IMR-90 (cell line): ENCODE measurements at regions not wholly inside any gene's neighbourhood (a gene's known extent, or its start where the extent isn't known, plus 50 kb on each side); places are given as distances from the start of the nearest gene placed in this dataset.

Experiments
- ATAC-seq: fragments of 200-7000 bp; cut with Tn5 transposase; 2 replicates; pipeline ENCODE4 v1.9.1; 2020; ENCODE audit warnings: low read depth, mild to moderate bottlenecking, moderate library complexity
- BruUV-seq: library from RNA; stranded (reverse); fragments of 400-500 nt; replicated peaks from 2 replicates; lab custom pipeline; 2021; lab: Mats Ljungman, UMichigan
- CTCF ChIA-PET: fragments of 300-600 bp; formaldehyde crosslinking; extraction: SDS; loops from one replicate; lab custom pipeline; 2021; ENCODE audit warnings: antibody characterized with exemption; lab: Yijun Ruan, JAX
- POLR2A ChIA-PET: fragments of 300-600 bp; sonication (Branson Sonifier 250); formaldehyde crosslinking; loops from one replicate; lab custom pipeline; 2022; ENCODE audit warnings: antibody characterized with exemption; ENCODE audit not compliant: unreplicated experiment; lab: Charles Lee
- DNase-seq: peaks from one replicate; pipeline ENCODE4 v3.0.0; 2013
- H2AFZ ChIP-seq: replicated peaks from 2 replicates; pipeline ENCODE3; 2013; ENCODE audit warnings: low read length, mild to moderate bottlenecking; ENCODE audit not compliant: poor library complexity
- H2AK5ac ChIP-seq: 2 replicates; pipeline ENCODE4 v1.6.1; 2013; ENCODE audit warnings: low read depth, low read length, inconsistent platforms
- H2AK9ac ChIP-seq: replicated peaks from 2 replicates; pipeline ENCODE3; 2013; ENCODE audit warnings: mild to moderate bottlenecking, low read depth, low read length, moderate library complexity; ENCODE audit not compliant: poor library complexity
- H2BK120ac ChIP-seq: 2 replicates; pipeline ENCODE4 v1.6.1; 2013; ENCODE audit warnings: low read depth, low read length, inconsistent platforms
- H2BK15ac ChIP-seq: 3 replicates; pipeline ENCODE4 v1.6.1; 2013; ENCODE audit warnings: low read depth, low read length, inconsistent platforms
- H2BK20ac ChIP-seq: 2 replicates; pipeline ENCODE4 v1.6.1; 2013; ENCODE audit warnings: low read depth, mild to moderate bottlenecking, inconsistent platforms, low read length, moderate library complexity
- H2BK5ac ChIP-seq: 2 replicates; pipeline ENCODE4 v1.6.1; 2013; ENCODE audit warnings: mild to moderate bottlenecking, low read depth, low read length, inconsistent platforms; ENCODE audit not compliant: poor library complexity, severe bottlenecking
- H3K14ac ChIP-seq: replicated peaks from 2 replicates; pipeline ENCODE4 v1.6.1; 2013; ENCODE audit warnings: low read depth, low read length, inconsistent platforms
- H3K18ac ChIP-seq: 2 replicates; pipeline ENCODE4 v1.6.1; 2013; ENCODE audit warnings: low read depth, low read length, control low read depth
- H3K23ac ChIP-seq: 2 replicates; pipeline ENCODE4 v1.6.1; 2013; ENCODE audit warnings: low read depth, low read length, inconsistent platforms
- H3K27ac ChIP-seq: 2 replicates; pipeline ENCODE4 v1.5.1; 2013; ENCODE audit warnings: mild to moderate bottlenecking, control low read depth, low read length; ENCODE audit not compliant: insufficient read depth
- H3K27me3 ChIP-seq: 2 replicates; pipeline ENCODE4 v1.6.1; 2013; ENCODE audit warnings: low read length; ENCODE audit not compliant: control insufficient read depth, insufficient read depth
- H3K36me3 ChIP-seq: 2 replicates; pipeline ENCODE4 v1.6.1; 2013; ENCODE audit warnings: low read length, mixed read lengths; ENCODE audit not compliant: control insufficient read depth, insufficient read depth
- H3K4ac ChIP-seq: 2 replicates; pipeline ENCODE4 v1.6.1; 2013; ENCODE audit warnings: low read depth, low read length, inconsistent platforms
- H3K4me1 ChIP-seq: 2 replicates; pipeline ENCODE4 v1.6.1; 2013; ENCODE audit warnings: low read length, mixed read lengths; ENCODE audit not compliant: control insufficient read depth, insufficient read depth
- H3K4me2 ChIP-seq: 2 replicates; pipeline ENCODE4 v1.6.1; 2013; ENCODE audit warnings: low read depth, mild to moderate bottlenecking, control low read depth, low read length, moderate library complexity
- H3K4me3 ChIP-seq: 2 replicates; pipeline ENCODE4 v1.5.1; 2013; ENCODE audit warnings: low read depth, mild to moderate bottlenecking, control low read depth, low read length, moderate library complexity; ENCODE audit not compliant: insufficient read depth
- H3K56ac ChIP-seq: 2 replicates; pipeline ENCODE4 v1.6.1; 2013; ENCODE audit warnings: low read length, inconsistent platforms; ENCODE audit not compliant: insufficient read depth; ENCODE audit errors: extremely low read depth
- H3K79me1 ChIP-seq, 2 experiments: 2 replicates each; pipeline ENCODE4 v1.6.1; 2013; ENCODE audit warnings: low read length in 2 of 2, inconsistent platforms in 1 of 2, low read depth in 1 of 2
- H3K9ac ChIP-seq: 2 replicates; pipeline ENCODE4 v1.6.1; 2013; ENCODE audit warnings: low read depth, low read length, control low read depth
- H3K9me1 ChIP-seq: 2 replicates; pipeline ENCODE4 v1.6.1; 2013; ENCODE audit warnings: low read length, inconsistent platforms; ENCODE audit not compliant: insufficient read depth
- H3K9me3 ChIP-seq: 2 replicates; pipeline ENCODE4 v1.6.1; 2013; ENCODE audit warnings: low read length; ENCODE audit not compliant: control insufficient read depth, insufficient read depth
- H4K20me1 ChIP-seq: 2 replicates; pipeline ENCODE4 v1.6.1; 2013; ENCODE audit warnings: low read length, inconsistent platforms; ENCODE audit not compliant: insufficient read depth
- H4K5ac ChIP-seq: 2 replicates; pipeline ENCODE4 v1.6.1; 2013; ENCODE audit warnings: mild to moderate bottlenecking, low read depth, low read length, control low read depth
- H4K8ac ChIP-seq, 2 experiments: 2 replicates each; pipeline ENCODE4 v1.6.1; 2013; ENCODE audit warnings: low read depth in 2 of 2, low read length in 2 of 2, control low read depth in 1 of 2, inconsistent platforms in 1 of 2
- H4K91ac ChIP-seq: 2 replicates; pipeline ENCODE4 v1.6.1; 2013; ENCODE audit warnings: low read depth, low read length, inconsistent platforms; ENCODE audit not compliant: insufficient read depth
- BHLHE40 ChIP-seq: fragments of 150-350 bp; IDR thresholded peaks from 2 replicates; pipeline ENCODE4 v1.6.1; 2016; ENCODE audit warnings: mild to moderate bottlenecking, low read depth, low read length
- CEBPB ChIP-seq: IDR thresholded peaks from 2 replicates; pipeline ENCODE4 v1.6.1; 2012; ENCODE audit warnings: low read depth, low read length, improper control_type of control experiment
- CHD1 ChIP-seq: IDR thresholded peaks from 2 replicates; pipeline ENCODE4 v1.6.1; 2012; ENCODE audit warnings: low read depth, low read length, improper control_type of control experiment
- FOS ChIP-seq: fragments of 150-350 bp; IDR thresholded peaks from 2 replicates; pipeline ENCODE4 v1.6.1; 2016; ENCODE audit warnings: low read depth, low read length
- MAFK ChIP-seq: IDR thresholded peaks from 2 replicates; pipeline ENCODE4 v1.6.1; 2012; ENCODE audit warnings: low read depth, low read length, improper control_type of control experiment
- MAZ ChIP-seq: IDR thresholded peaks from 2 replicates; pipeline ENCODE4 v1.6.1; 2012; ENCODE audit warnings: low read depth, mild to moderate bottlenecking, low read length, improper control_type of control experiment, moderate library complexity, borderline replicate concordance
- MXI1 ChIP-seq: IDR thresholded peaks from 2 replicates; pipeline ENCODE4 v1.6.1; 2012; ENCODE audit warnings: low read depth, mild to moderate bottlenecking, low read length, moderate library complexity, borderline replicate concordance
- NFE2L2 ChIP-seq: fragments of 150-350 bp; IDR thresholded peaks from 2 replicates; pipeline ENCODE4 v1.6.1; 2016; ENCODE audit warnings: low read depth, mild to moderate bottlenecking, low read length
- POLR2A ChIP-seq: IDR thresholded peaks from 2 replicates; pipeline ENCODE4 v1.6.1; 2012; ENCODE audit warnings: mild to moderate bottlenecking, low read depth, low read length
- RAD21 ChIP-seq: IDR thresholded peaks from 2 replicates; pipeline ENCODE4 v1.6.1; 2012; ENCODE audit warnings: low read length, improper control_type of control experiment
- RCOR1 ChIP-seq: IDR thresholded peaks from 2 replicates; pipeline ENCODE4 v1.6.1; 2012; ENCODE audit warnings: mild to moderate bottlenecking, low read length, improper control_type of control experiment; ENCODE audit not compliant: insufficient replicate concordance
- RFX5 ChIP-seq: IDR thresholded peaks from 2 replicates; pipeline ENCODE4 v1.8.0; 2012; ENCODE audit warnings: low read depth, mild to moderate bottlenecking, low read length, moderate library complexity
- SMC3 ChIP-seq: fragments of 150-350 bp; IDR thresholded peaks from 2 replicates; pipeline ENCODE4 v1.6.1; 2016; ENCODE audit warnings: low read depth, mild to moderate bottlenecking, antibody characterized with exemption, low read length, moderate library complexity
- WGBS, 2 experiments: methylation state at CpG; one replicate each; pipeline versions ENCODE4 v1.1.5 to v1.1.7; 2013; ENCODE audit warnings: missing lambda C conversion rate in 2 of 2; ENCODE audit not compliant: insufficient read length in 1 of 2; ENCODE audit errors: extremely low coverage in 2 of 2; 5-methylcytosine and 5-hydroxymethylcytosine counted together
- dilution Hi-C: fragments of 300-500 bp; cut with HindIII; formaldehyde crosslinking; loops from one replicate; pipeline ENCODE4 v1.14.3; 2018; ENCODE audit warnings: low sequenced_read_pairs; ENCODE audit not compliant: unreplicated experiment
- in situ Hi-C: fragments of 300-500 bp; cut with MboI; formaldehyde crosslinking; loops from 3 replicates; pipeline ENCODE4 v1.14.3; 2019; ENCODE audit warnings: low sequenced_read_pairs, inconsistent platforms, mixed read lengths
- intact Hi-C: fragments of 100-400 bp; cut with micrococcal nuclease; formaldehyde crosslinking; loops from 2 replicates; pipeline ENCODE4 v1.10.0; 2022
- TF ChIP-seq, protein P1 (sequence below): fragments of 150-350 bp; IDR thresholded peaks from 2 replicates; pipeline ENCODE4 v1.6.1; 2016; ENCODE audit warnings: low read depth, mild to moderate bottlenecking, low read length, moderate library complexity, borderline replicate concordance
- TF ChIP-seq, protein P2 (sequence below): conservative IDR thresholded peaks from 2 replicates; pipeline ENCODE4 v1.5.1; 2012; ENCODE audit warnings: mild to moderate bottlenecking, low read depth, low read length, improper control_type of control experiment
- TF ChIP-seq, protein P3 (sequence below): fragments of 150-350 bp; IDR thresholded peaks from 2 replicates; pipeline ENCODE4 v1.6.1; 2017; ENCODE audit warnings: mild to moderate bottlenecking, antibody characterized with exemption, low read length, low read depth

DNA sequence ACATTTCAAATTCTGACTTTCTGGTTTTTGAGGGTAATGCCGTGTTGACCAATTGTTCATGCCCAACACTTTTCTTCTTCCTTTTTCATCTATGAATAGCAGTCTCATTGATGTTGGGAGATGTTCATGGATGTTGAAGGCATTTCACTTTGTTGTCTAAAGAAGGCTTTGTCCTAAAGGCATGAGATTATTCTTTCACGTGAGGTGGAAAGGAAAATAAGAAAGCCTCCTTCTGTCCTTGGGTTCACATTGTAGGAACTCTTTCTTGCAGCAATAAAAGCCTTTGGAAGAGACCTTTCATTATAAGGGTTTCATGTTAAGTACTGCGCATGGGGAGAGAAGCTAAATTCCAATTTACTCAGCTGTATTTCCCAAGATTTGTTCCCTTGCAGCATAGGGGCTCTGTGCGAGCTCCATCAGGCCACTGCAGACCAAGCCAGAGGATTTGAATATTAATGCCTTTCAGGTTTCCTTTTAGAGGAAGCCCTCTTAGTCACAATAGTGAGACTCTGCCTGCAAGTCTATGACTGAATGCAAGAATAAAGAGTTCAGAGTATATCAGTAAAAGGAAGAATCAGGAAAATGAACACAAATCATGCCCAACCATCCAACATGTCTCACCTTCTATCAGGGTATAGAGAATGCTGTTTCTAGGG, 274.6 kb downstream of the TMEM38B start:
- CTCF ChIA-PET: no interaction called here

More for the DNA sequence above, 274.6 kb downstream of the TMEM38B start:
- Histone ChIP-seq H2AK9ac (no peak overlapping the region), H3K36me3 (no peaks in the 10 kb centered on the region), H2BK5ac (no peak overlapping the region), H3K56ac (no peak overlapping the region), H2BK120ac (no peak overlapping the region), H4K8ac (no peak overlapping the region), H3K9me3 (no peaks in the 10 kb centered on the region), H3K23ac (no peak overlapping the region), H3K9me1 (no peaks in the 10 kb centered on the region), H3K79me1 (no peaks in the 10 kb centered on the region), H4K5ac (no peak overlapping the region), H3K4ac (no peak overlapping the region), H3K18ac (no peak overlapping the region), H2AK5ac (no peak overlapping the region), H3K27me3 (no peaks in the 10 kb centered on the region), H2BK15ac (no peak overlapping the region), H3K14ac (no peak overlapping the region), H3K4me1 (no peaks in the 10 kb centered on the region), H4K91ac (no peak overlapping the region), H3K4me2 (no peak overlapping the region), H3K27ac (no peak overlapping the region), H2BK20ac (no peak overlapping the region), H4K20me1 (no peaks in the 10 kb centered on the region), H3K4me3 (no peak overlapping the region), H3K9ac (no peak overlapping the region), H2AFZ (no peak overlapping the region)
- WGBS, 2 experiments: no CpG with 5 or more reads among the region's 4 CpGs
- BruUV-seq: no TSS peak
- TF ChIP-seq FOS (no peak), RCOR1 (no peak), CEBPB (no peak), BHLHE40 (no peak), POLR2A (no peak), MAFK (no peak), MXI1 (no peak), MAZ (no peak), RAD21 (no peak), NFE2L2 (no peak), RFX5 (no peak), CHD1 (no peak), SMC3 (no peak)
- TF ChIP-seq, protein P1, sequence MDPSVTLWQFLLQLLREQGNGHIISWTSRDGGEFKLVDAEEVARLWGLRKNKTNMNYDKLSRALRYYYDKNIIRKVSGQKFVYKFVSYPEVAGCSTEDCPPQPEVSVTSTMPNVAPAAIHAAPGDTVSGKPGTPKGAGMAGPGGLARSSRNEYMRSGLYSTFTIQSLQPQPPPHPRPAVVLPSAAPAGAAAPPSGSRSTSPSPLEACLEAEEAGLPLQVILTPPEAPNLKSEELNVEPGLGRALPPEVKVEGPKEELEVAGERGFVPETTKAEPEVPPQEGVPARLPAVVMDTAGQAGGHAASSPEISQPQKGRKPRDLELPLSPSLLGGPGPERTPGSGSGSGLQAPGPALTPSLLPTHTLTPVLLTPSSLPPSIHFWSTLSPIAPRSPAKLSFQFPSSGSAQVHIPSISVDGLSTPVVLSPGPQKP: no peak
- TF ChIP-seq, protein P2, sequence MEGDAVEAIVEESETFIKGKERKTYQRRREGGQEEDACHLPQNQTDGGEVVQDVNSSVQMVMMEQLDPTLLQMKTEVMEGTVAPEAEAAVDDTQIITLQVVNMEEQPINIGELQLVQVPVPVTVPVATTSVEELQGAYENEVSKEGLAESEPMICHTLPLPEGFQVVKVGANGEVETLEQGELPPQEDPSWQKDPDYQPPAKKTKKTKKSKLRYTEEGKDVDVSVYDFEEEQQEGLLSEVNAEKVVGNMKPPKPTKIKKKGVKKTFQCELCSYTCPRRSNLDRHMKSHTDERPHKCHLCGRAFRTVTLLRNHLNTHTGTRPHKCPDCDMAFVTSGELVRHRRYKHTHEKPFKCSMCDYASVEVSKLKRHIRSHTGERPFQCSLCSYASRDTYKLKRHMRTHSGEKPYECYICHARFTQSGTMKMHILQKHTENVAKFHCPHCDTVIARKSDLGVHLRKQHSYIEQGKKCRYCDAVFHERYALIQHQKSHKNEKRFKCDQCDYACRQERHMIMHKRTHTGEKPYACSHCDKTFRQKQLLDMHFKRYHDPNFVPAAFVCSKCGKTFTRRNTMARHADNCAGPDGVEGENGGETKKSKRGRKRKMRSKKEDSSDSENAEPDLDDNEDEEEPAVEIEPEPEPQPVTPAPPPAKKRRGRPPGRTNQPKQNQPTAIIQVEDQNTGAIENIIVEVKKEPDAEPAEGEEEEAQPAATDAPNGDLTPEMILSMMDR: no peak
- TF ChIP-seq, protein P3, sequence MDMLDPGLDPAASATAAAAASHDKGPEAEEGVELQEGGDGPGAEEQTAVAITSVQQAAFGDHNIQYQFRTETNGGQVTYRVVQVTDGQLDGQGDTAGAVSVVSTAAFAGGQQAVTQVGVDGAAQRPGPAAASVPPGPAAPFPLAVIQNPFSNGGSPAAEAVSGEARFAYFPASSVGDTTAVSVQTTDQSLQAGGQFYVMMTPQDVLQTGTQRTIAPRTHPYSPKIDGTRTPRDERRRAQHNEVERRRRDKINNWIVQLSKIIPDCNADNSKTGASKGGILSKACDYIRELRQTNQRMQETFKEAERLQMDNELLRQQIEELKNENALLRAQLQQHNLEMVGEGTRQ: no peak
- DNase-seq (no peak), ATAC-seq (no peak)
- intact Hi-C loops: no loop called here
- POLR2A ChIA-PET: no interaction called here
- dilution Hi-C loops: no loop called here
- in situ Hi-C loops: no loop called here
